Dedifferentiated amniotic fluid mesenchymal stem cell (primary cell): ENCODE measurements at regions not wholly inside any gene's neighbourhood (a gene's known extent, or its start where the extent isn't known, plus 50 kb on each side); places are given as distances from the start of the nearest gene placed in this dataset.
"Not testable (repeated sequence)": the region's sequence is repeated elsewhere in the genome, so short reads cannot be mapped to it uniquely, and the experiment has no call there.

ENCODE experiments used
- DNase-seq: peaks from one replicate; pipeline ENCODE4 v3.0.0-alpha.2; 2016; ENCODE audit errors: extremely low spot score

- DNase-seq = no peak
These were observed 159.4 kb downstream of the HS3ST3A1 start for GRCh38 chr17:13442361-13442760.

- no peak for DNase-seq
These were observed 159.9 kb downstream of the HS3ST3A1 start for GRCh38 chr17:13441873-13442272.

- no peak for DNase-seq
These were observed 163.6 kb downstream of the HS3ST3A1 start for GRCh38 chr17:13437966-13438779.

DNA sequence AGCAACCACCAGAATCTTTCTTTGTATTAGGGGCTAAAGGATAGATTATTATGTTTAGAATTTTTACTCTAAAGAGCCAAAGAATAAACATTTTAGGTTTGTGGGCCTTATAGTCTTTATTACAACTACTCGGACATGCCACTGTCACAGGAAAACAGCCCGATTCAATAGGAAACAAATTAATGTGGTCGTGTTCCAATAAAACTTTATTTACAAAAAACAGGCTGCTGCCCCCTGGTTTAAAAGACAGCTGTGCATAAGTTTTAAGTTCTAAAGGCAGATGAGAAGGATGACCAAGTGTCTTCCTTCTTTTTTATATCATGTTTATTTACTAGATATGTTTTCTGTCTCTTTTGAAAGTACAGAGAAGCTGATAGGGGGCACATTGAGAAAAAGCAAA is 166.5 kb downstream of the HS3ST3A1 start:
- no peak for DNase-seq

DNA sequence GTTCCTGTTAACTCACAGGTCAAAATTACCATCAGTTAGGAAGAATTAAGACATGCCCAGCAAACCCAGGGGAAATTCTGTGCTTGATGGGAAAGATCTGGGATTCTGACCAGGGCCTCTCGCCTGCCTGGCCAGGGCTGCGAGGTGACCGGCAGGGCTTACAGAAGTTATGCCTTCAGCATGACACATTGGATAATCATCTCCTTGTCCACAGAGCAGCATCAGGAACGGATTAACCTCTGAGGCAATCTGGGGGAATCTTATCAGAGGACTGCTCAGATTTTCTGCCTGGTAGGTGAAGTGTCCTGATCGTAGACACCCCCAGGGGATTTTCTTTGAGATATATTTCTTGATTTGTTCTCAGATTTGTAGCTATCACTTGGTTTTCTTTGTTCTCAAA is 172.5 kb downstream of the HS3ST3A1 start:
- DNase-seq = peak; percentile 40

- DNase-seq = no peak
These were observed 173.1 kb downstream of the HS3ST3A1 start for GRCh38 chr17:13428611-13429042.

DNA sequence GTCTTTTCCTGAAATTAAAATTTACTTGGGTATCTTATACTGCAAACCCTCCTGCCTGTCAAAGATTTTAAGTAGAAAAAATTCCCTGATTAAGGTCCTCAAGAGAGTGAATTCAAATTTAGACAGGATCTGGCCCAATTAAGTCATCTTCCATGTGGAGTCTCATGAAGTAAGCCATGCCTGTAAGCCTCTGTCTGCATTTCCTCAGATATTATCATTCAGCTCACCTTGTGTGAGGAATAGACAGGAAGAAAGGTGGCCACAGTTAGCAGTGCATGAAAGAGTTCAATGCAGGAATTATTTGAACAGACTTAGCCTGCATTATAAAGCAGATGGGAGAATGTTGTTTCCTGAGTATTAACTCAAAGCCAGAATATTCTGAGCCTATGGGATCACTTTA is 174.7 kb downstream of the HS3ST3A1 start:
- no peak for DNase-seq

- DNase-seq = no peak
These were observed 176.3 kb downstream of the HS3ST3A1 start for GRCh38 chr17:13425390-13425789.

DNA sequence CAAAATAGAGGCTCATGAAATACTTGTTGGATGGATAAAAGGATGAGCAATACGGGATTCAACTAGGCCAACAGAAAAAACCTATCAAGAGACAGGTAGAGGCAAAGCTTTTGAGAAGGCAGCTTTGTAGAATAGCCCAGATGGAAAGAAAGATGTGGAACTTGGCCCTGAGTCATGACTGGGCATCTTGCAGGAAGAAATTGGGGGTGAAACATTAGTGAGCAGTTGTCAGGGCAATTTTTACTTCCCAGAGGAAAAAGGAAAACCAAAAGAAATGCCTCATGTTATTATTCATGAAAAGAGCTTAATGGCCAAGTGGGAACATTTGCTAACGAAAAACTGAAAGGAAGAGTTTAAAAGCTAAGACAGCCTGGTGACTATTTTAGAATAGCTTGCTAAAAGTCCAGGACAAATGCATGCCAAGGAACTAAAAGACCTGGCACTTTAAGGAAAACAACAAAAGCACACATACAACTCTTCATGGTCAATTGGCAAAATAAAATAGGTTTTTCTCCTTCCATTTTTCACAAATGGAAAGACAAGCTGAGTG is 180.1 kb downstream of the HS3ST3A1 start:
- no peak for DNase-seq

GRCh38 chr17:13420878-13421277 is 180.9 kb downstream of the HS3ST3A1 start:
- peak; percentile 20 for DNase-seq

DNA sequence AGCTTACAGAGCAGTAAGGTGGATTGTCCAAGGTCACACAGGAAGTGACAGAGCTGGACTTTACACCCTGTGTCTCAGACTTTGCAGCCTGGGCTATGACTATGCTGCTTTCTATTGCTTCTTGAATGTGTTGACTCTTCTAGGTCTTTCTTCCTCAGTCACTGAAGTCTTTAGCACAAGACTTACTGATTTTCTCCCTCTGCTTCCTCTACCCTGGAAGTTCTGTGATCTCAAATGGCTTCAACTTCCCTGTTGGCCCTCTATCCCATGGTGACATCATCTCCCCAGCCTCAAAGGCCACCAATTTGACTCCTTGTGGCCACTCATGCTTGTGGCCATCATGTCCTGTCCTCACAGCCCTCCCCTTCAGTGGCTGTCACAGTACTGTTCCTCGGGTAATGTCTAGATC is 181.3 kb downstream of the HS3ST3A1 start:
- no peak for DNase-seq

GRCh38 chr17:13419676-13420075 is 182.1 kb downstream of the HS3ST3A1 start:
- DNase-seq = no peak

- no peak for DNase-seq
These were observed 182.8 kb downstream of the HS3ST3A1 start for GRCh38 chr17:13418891-13419290.

DNA sequence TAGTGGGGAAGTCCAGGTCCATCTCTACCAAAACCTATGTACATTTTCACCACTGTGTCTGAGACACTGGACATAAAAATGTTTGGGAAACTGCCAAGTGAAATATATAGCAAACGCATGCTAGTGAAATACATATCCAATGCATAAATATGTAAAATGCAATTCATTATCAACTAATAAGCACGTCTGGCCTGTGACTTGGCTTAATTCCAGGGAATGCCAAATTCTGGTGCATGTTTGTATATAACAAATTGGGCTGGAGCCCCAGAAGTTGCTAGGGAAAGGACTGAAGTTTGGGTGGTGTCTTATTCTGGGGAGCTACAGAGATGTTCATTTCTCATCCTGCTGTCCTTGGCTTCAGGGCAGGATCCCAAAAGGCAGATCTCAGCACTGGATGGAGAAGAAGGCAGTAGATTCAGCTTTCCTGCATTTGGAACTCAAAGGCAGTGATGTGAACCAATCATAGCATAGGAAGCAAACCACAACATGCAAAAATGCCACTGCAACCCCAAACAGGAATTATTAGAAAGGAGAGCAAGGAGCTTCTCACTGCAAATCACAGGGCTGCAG is 184.3 kb downstream of the HS3ST3A1 start:
- no peak for DNase-seq

GRCh38 chr17:13416748-13417363 is 184.9 kb downstream of the HS3ST3A1 start:
- DNase-seq = no peak

DNA sequence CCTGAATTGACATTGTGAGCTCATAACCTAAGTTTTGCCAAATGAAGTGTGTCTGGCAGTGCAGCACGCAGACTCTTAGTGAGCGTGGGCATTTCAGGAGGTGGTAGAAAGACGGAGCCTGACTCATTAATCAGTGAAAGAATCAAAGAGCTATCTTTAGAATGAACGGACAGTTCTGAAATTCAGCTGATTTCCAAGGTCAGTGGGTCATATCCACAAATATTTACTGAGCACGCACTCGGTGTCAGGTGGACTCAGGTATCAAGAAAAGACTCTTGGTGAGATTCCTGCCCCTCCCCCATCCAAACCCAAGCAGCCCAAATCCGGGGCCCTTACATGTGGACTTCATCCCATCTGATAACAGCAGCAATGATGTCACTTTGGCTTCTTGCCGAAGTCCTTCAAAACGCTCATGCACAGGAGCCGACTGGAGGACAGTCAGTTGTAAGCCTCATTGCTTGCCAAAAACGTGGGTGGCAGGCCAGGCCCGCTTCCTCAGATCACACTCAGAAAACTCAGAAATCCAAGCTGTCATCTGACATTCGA is 185.8 kb downstream of the HS3ST3A1 start:
- DNase-seq = no peak

DNA sequence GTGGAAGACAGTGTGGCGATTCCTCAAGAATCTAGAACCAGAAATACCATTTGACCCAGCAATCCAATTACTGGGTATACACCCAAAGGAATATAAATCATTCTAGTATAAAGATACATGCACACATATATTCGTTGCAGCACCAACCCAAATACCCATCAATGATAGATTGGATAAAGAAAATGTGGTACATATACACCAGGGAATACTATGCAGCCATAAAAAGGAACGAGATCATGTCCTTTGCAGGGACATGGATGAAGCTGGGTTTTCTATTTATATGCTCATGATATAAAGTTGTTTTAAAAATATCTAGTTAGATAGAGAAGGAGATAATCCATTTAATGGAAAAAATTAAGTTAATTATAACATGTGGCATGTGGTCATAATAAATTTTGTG is 186.5 kb downstream of the HS3ST3A1 start:
- DNase-seq = not testable (repeated sequence)

GRCh38 chr17:13413001-13413400 is 188.7 kb downstream of the HS3ST3A1 start:
- no peak for DNase-seq

- DNase-seq = no peak
These were observed 190.9 kb downstream of the HS3ST3A1 start for GRCh38 chr17:13410874-13411273.

- DNase-seq = no peak
These were observed 191.5 kb downstream of the HS3ST3A1 start for GRCh38 chr17:13410214-13410613.

DNA sequence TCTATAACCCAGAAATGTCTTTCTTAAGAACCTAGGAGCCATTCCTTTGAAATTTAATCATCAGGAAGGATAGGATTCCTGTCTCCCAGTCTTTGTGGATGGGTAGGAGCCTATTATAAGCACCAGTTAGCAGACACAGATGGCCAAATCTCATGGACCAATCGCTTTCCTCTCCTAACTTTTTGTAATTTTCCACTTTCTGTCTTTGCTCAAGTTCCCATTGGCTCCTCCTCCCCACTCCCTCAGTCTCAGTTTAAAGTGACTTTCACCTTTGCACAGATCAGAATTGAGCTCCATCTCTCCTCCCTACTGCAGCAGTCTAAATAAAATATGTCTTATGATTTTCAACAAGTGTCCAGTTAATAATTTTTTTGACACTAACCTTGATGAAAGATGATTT is 192.3 kb downstream of the HS3ST3A1 start:
- no peak for DNase-seq

- DNase-seq = no peak
These were observed 194.3 kb downstream of the HS3ST3A1 start for GRCh38 chr17:13407381-13407780.
